IPS DF 4.7 (cell line): ENCODE measurements at regions not wholly inside any gene's neighbourhood (a gene's known extent, or its start where the extent isn't known, plus 50 kb on each side); places are given as distances from the start of the nearest gene placed in this dataset.

Experiments used
- DNase-seq: peaks from one replicate; pipeline ENCODE4 v3.0.0-alpha.2; 2013; ENCODE audit warnings: low spot score; ENCODE audit errors: extremely low read depth

- DNase-seq, result peak; percentile 25
These were observed 301.2 kb downstream of the CTTN start for GRCh38 chr11:70699294-70700221.

- DNase-seq, result no peak
These were observed 302.1 kb downstream of the CTTN start for GRCh38 chr11:70700453-70700852.

- DNase-seq, result no peak
These were observed 302.5 kb downstream of the CTTN start for GRCh38 chr11:70700871-70701270.

- no peak for DNase-seq
These were observed 303.8 kb downstream of the CTTN start for GRCh38 chr11:70702040-70702648.

- no peak for DNase-seq
These were observed 305.1 kb downstream of the CTTN start for GRCh38 chr11:70703141-70704064.

- no peak for DNase-seq
These were observed 306.8 kb downstream of the CTTN start for GRCh38 chr11:70705097-70705496.

GRCh38 chr11:70705930-70706329, 307.6 kb downstream of the CTTN start:
- no peak for DNase-seq

GRCh38 chr11:70707821-70708220, 309.5 kb downstream of the CTTN start:
- no peak for DNase-seq

GRCh38 chr11:70709596-70709995, 311.3 kb downstream of the CTTN start:
- DNase-seq, result no peak

GRCh38 chr11:70710192-70710591, 311.9 kb downstream of the CTTN start:
- DNase-seq, result no peak

- no peak for DNase-seq
These were observed 312.3 kb downstream of the CTTN start for GRCh38 chr11:70710601-70711000.

GRCh38 chr11:70711095-70711910, 313.0 kb downstream of the CTTN start:
- no peak for DNase-seq

GRCh38 chr11:70711911-70712185, 313.5 kb downstream of the CTTN start:
- no peak for DNase-seq

- no peak for DNase-seq
These were observed 314.1 kb downstream of the CTTN start for GRCh38 chr11:70712471-70712870.

GRCh38 chr11:70713086-70713835, 314.9 kb downstream of the CTTN start:
- DNase-seq, result no peak

GRCh38 chr11:70713988-70714665, 315.8 kb downstream of the CTTN start:
- DNase-seq, result peak; percentile 58

- no peak for DNase-seq
These were observed 317.0 kb downstream of the CTTN start for GRCh38 chr11:70715166-70715951.

- no peak for DNase-seq
These were observed 317.9 kb downstream of the CTTN start for GRCh38 chr11:70716216-70716615.
